T-helper 1 cell (primary cell): ENCODE measurements at regions not wholly inside any gene's neighbourhood (a gene's known extent, or its start where the extent isn't known, plus 50 kb on each side); places are given as distances from the start of the nearest gene placed in this dataset.

ENCODE experiments used
- DNase-seq, 5 donors: peaks; one replicate each; pipeline ENCODE4 v3.0.0-alpha.2; 2012 to 2020

GRCh38 chr2:173649527-173650219 is 295.0 kb downstream of the CDCA7 start:
- DNase-seq: no peak

DNA sequence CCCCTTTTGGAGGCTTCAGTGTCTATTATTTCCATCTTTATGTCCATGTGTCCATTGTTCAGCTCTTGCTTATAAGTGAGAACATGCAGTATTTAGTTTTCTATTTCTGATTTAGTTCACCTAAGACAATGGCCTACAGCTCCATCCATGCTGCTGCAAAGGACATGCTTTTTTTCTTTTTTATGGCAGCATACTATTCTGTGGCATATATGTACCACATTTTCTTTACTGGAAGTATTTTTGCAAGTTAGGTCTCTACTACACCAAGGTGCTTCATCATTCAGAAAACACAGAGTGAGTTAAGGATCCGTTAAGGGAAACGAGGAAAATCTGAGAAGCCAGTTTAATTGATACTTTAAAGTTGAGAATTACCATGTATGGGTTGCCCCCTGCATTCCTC is 297.2 kb downstream of the CDCA7 start:
- no peak for DNase-seq

DNA sequence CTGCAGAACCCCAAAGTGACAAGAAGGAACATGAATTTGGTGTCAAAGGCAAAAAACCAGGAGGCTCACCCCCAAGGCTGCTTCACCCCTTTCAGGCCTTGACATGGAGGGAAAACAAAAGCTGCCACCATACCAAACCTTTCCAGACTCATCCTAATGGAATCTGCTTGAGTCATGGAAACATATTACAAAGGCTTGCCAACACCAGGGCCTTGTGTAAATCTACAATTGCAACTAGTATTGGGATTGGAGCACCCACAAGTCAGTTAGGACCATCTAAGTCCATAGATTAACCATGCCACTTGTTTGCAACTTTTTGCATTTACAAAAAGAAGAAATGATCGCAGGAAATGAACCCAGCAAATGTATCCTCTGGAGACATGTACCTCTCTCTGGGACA is 297.6 kb downstream of the CDCA7 start:
- DNase-seq: no peak

DNA sequence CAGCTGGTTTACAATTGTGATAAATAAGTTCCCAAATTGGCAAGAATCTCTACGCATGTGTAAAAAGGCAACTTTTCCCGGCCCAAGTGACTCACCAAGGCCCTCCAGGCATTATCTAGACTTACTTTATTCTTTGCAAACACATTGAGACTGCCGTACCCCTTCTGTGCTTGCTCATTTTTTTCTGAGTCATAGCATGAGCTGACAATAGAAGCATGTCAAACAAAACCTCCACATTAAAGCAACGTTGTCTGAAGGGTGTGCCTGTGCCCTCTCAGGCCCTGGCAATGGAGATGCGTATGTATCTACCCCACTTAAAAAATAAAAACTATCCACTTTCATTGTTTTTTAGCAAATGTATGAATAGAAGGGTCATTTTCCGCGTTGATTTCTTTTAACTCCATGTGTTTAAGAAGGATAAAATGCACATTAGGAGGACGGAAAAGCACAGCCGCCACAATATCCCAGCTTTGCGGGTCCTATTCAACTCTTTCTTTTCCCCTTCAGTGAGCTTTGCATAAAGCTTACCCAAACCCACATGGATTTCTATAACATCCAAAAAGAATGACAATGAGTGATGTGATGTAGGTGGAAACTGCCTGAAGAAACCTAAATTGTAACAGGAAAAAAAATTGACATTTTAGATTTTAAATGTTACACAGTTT is 298.2 kb downstream of the CDCA7 start:
- DNase-seq: no peak

DNA sequence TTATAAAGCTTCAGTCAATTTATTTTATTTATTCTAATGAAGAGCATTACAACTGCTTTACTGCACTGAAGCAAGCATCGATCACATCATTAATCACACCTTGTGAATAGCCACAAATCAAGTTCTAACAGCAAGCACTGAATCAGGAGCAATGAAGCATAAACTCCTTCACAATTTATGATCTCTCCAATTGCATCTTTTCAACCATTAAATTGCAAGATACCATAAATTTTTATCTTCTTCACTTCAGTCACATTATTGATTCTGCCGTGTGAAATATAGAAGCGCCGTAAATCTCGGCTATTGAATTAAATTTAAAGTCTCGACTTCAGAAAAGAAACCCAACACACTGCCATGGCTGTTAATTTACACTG is 298.7 kb downstream of the CDCA7 start:
- no peak for DNase-seq

- no peak for DNase-seq
Measured at GRCh38 chr2:173654161-173654895, 299.7 kb downstream of the CDCA7 start.

DNA sequence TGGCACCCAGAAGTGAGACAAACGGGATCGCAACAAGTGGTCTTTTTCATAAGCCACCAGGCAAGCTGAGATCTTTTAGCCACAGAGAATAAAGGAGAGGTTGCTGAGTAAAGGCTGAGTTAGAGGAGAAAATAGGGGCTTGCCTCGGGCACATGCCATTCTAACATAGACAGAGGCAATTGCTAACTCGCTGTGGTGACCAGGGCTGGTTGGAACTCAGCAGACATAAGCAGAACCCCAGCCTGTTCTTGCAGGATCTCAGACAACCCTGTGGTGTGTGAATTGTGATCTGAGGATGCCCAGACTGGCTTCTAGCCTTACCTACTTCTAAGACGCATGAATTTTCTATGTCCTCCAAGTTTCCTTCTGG is 300.2 kb downstream of the CDCA7 start:
- DNase-seq: no peak

DNA sequence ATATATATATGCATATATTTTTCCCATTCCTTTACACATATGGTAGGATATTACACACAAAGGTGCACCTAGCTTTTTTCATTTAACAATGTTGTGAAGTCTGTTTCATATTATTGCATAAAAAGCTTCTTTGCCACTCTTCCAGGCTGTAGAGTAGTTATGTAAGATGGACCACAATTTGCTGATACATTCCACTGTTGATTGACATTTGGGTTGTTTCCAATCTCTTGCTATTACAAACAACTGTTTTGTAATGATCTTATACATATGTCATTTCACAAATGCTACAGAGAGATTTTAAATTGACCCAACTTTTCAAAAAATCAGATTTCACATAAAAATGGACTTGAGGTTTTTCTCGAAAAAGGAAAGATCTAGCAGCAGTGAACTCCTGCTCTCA is 301.4 kb downstream of the CDCA7 start:
- no peak for DNase-seq

GRCh38 chr2:173657996-173658717 is 303.5 kb downstream of the CDCA7 start:
- DNase-seq: no peak

DNA sequence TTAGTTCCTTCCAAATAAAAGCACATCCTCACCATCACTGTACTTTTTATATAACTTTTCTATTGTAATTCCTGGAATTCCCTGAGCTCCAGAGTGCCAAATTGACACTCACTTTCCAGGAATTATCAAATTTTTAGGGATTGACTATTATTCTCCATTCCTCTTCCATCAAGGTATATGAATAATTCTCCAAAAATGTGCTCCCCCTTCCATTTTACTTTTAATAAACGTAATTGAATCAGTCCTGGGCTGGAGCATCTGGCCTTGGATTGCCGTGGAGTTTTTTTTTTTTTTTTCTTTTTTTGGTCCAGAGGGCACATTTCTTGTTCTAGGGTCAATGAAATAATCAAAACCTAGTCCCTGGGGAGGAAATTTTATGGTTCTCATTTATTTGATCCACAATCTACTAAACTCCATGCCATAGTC is 304.3 kb downstream of the CDCA7 start:
- DNase-seq: no peak

GRCh38 chr2:173659509-173659908 is 304.8 kb downstream of the CDCA7 start:
- no peak for DNase-seq

DNA sequence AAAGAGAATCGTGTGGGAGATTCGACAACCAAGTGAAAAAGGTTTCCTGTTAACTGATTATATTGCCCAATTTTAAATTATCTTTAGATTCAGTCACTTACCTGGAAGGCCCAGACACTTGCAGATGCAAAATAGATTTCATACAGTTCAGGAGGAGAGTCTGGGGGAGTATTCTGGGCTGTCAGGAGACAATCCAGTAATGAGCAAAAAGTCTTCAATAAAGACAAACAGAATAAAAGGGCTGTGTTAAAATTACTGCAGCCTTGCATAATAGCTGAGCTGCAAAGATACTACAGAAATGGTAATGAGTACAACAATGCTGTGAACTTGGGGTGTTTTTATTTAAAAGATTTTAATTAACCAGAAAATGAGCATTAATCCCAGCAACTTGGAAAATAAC is 303.6 kb downstream of the SP3 start:
- DNase-seq: no peak

GRCh38 chr2:173663353-173663752 is 301.8 kb downstream of the SP3 start:
- DNase-seq: no peak

DNA sequence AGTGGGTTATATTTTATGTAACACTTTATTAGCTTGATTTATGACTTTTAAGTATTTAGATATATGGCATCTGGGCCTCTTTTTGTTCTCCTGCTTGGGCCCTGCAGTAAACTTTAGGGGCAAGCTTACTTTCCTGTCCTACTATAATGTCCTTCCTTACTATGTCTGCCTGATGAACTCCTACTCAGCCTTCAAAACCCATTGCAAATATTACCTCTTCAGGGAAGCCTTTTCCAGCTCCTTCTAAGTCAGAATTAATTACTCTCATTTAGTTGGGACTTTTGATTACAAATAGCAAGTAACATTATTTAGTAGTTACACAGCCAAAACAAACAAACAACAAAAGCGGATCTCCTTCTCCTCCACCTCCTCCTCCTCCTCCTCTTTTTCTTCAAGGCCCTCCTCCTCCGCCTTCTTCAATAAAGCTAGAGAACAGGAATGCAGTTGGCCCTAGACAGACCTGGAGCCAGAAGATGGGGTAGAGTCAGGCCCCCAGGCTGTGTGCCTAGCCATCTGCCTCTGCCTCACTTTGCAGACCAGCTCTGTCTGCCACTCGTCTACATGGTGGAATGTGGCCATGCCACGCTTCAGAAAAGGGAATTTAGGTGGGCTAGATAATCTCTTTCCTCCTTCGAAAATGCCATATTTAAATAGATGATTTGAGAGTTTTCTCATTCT is 301.2 kb downstream of the SP3 start:
- no peak for DNase-seq

- no peak for DNase-seq
Measured at GRCh38 chr2:173664513-173664910, 300.7 kb downstream of the SP3 start.

DNA sequence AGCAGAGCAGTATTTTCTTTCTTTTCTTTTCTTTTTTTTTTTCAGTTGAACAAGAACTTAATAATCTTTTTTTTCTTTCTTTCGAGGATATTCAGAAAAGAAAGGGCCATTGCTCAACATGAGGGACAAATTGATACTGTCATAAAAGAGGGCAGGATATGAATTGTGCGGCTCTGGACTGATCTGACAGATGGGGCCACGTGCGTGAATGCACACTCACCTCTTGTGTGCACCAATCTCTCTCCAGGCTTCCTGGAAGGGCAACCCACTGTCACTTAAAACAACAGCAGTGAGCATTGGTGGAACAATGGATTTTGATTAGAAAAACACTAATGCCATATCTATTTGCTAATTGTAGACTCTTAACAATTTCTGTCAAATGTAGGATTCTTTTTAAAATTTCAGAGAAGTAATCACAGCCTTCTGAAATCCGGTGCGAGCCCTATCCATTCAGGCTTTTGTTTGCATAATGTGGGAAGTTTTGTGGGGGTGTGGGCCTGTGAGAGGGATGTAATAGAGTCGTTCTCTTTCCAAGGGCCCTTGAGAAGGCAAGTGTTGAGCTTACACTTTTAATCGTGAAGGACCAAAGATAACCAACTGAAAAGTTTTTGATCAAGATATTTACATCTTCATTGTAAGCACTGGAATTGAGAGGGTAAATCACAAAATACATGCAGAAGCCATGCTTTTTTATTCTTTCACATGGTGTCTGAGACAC is 298.8 kb downstream of the SP3 start:
- no peak for DNase-seq

GRCh38 chr2:173667014-173667413 is 298.2 kb downstream of the SP3 start:
- DNase-seq: no peak

GRCh38 chr2:173667415-173667814 is 297.8 kb downstream of the SP3 start:
- no peak for DNase-seq

- DNase-seq: no peak
Measured at GRCh38 chr2:173669271-173669853, 295.8 kb downstream of the SP3 start.

DNA sequence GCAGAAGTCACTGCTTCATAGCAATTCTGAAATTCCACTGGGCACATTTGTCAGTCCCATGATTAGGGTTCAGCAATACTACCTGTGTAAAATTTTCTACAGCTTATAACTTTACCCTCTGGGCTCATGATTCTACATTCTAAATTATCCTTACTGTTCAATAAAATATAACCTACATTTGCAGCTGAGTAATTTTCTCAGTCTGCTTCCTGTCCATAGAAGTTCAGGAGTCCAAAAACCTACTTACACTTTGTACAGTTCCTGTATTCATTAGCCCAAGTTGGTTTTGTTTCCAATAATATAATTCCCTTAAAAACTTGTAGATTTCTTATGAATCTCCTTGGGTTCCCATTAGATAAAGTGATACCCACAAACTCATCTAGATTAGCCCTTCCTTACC is 295.3 kb downstream of the SP3 start:
- no peak for DNase-seq

- DNase-seq: no peak
Measured at GRCh38 chr2:173672573-173673340, 292.4 kb downstream of the SP3 start.
